Stomach (tissue), 4 donors: ENCODE measurements at regions not wholly inside any gene's neighbourhood (a gene's known extent, or its start where the extent isn't known, plus 50 kb on each side); places are given as distances from the start of the nearest gene placed in this dataset.

ENCODE experiments used
- CTCF ChIP-seq, 7 experiments: fragments of 450-650 bp in 4 of 7; fragments of 200-600 bp in 3 of 7; sonication (generic) in 3 of 7; IDR thresholded peaks; one replicate each; pipeline ENCODE4 v1.5.1; 2016 to 2019; ENCODE audit warnings: antibody characterized with exemption in 7 of 7, control low read depth in 2 of 7, mild to moderate bottlenecking in 1 of 7
- EP300 ChIP-seq: sonication (generic); formaldehyde crosslinking; IDR thresholded peaks from one replicate; pipeline ENCODE4 v1.6.1; 2017; ENCODE audit warnings: antibody characterized with exemption
- POLR2AphosphoS5 ChIP-seq, 3 donors: sonication (generic); formaldehyde crosslinking; IDR thresholded peaks; one replicate each; pipeline ENCODE4 v1.6.1; 2016; ENCODE audit warnings: antibody characterized with exemption in 3 of 3

- TF ChIP-seq CTCF (IDR thresholded peaks at IDR 0.05) (peak in 5 of 7 experiments; percentile 31 to 80 (median 58)), EP300 (no peak), POLR2AphosphoS5 (IDR thresholded peaks at IDR 0.05) (no peak)
Observed at GRCh38 chr1:166479052-166479631, 312.3 kb upstream of the FAM78B start.
